ENCODE measurements at regions not wholly inside any gene's neighbourhood (a gene's known extent, or its start where the extent isn't known, plus 50 kb on each side); places are given as distances from the start of the nearest gene placed in this dataset.

DNA sequence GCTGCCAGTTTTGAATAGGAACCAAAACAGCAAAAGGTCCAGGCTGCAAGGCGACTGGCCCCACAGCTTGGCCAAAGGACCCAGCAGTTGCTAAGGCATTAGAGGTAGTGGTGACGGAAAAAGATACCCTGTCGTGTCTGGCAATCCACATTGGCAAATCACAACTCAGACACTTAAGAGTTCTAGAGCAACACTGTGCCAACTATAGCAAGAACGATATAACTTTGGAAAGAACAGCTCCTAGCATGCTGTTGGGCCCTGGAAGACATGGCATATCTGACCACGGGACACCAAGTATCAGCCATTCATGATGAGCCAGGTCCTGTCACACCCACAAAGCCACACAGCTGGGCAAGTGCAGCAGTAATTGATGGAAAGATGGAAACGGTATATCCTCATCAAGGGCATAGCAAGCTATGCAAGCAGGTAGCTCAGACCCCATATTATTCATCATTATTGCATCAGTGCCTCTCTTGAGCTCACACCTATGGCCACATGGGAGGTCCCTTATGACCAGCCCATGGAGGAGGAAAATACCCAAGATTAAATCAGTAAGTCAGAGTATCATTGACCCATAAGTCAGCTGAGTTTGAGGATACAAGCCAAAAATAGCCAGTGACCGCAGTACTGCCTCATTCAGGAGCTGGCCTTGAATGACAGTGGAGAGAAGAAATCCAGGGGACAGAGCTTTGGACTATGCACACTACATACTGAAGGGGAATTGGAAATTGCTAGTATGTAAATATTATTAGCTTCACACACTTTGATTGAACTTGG lies 221.2 kb downstream of the SETD4 start:
- no peak for TF ChIP-seq POLR2A (IDR thresholded peaks at IDR 0.05)
- TF ChIP-seq, protein P1, sequence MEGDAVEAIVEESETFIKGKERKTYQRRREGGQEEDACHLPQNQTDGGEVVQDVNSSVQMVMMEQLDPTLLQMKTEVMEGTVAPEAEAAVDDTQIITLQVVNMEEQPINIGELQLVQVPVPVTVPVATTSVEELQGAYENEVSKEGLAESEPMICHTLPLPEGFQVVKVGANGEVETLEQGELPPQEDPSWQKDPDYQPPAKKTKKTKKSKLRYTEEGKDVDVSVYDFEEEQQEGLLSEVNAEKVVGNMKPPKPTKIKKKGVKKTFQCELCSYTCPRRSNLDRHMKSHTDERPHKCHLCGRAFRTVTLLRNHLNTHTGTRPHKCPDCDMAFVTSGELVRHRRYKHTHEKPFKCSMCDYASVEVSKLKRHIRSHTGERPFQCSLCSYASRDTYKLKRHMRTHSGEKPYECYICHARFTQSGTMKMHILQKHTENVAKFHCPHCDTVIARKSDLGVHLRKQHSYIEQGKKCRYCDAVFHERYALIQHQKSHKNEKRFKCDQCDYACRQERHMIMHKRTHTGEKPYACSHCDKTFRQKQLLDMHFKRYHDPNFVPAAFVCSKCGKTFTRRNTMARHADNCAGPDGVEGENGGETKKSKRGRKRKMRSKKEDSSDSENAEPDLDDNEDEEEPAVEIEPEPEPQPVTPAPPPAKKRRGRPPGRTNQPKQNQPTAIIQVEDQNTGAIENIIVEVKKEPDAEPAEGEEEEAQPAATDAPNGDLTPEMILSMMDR (IDR thresholded peaks at IDR 0.05), result no peak

Measured in adrenal gland (tissue), 5 donors.